Esophagus muscularis mucosa (tissue), 4 donors: ENCODE measurements at regions not wholly inside any gene's neighbourhood (a gene's known extent, or its start where the extent isn't known, plus 50 kb on each side); places are given as distances from the start of the nearest gene placed in this dataset.
"Not testable (repeated sequence)": the region's sequence is repeated elsewhere in the genome, so short reads cannot be mapped to it uniquely, and the experiment has no call there.

Experiments used
- CTCF ChIP-seq, 3 experiments: fragments of 200-600 bp in 2 of 3; fragments of 450-650 bp in 1 of 3; sonication (generic) in 2 of 3; IDR thresholded peaks; one replicate each; pipeline ENCODE4 v1.5.1; 2017 to 2019; ENCODE audit warnings: antibody characterized with exemption in 3 of 3, mild to moderate bottlenecking in 2 of 3, moderate library complexity in 1 of 3
- EP300 ChIP-seq: sonication (generic); formaldehyde crosslinking; IDR thresholded peaks from one replicate; pipeline ENCODE4 v1.6.1; 2017; ENCODE audit warnings: antibody characterized with exemption
- POLR2A ChIP-seq: fragments of 450-650 bp; IDR thresholded peaks from one replicate; pipeline ENCODE4 v1.6.1; 2017; ENCODE audit warnings: antibody characterized with exemption, moderate library complexity, mild to moderate bottlenecking, low read depth
- POLR2AphosphoS5 ChIP-seq, 2 donors: sonication (generic); formaldehyde crosslinking; IDR thresholded peaks; one replicate each; pipeline ENCODE4 v1.6.1; 2017; ENCODE audit warnings: antibody characterized with exemption in 2 of 2

- TF ChIP-seq CTCF (IDR thresholded peaks at IDR 0.05); POLR2AphosphoS5 (IDR thresholded peaks at IDR 0.05); EP300; POLR2A: not testable (repeated sequence)
These were observed 383.4 kb downstream of the TMEM121 start for GRCh38 chr14:105909828-105910120.
